Kidney epithelial cell (primary cell): ENCODE measurements at regions not wholly inside any gene's neighbourhood (a gene's known extent, or its start where the extent isn't known, plus 50 kb on each side); places are given as distances from the start of the nearest gene placed in this dataset.

Experiments
- DNase-seq: peaks from one replicate; pipeline ENCODE4 v3.0.0-alpha.2; 2010; ENCODE audit warnings: low read depth
- H3K27me3 ChIP-seq: 2 replicates; pipeline ENCODE4 v1.6.0; 2011; ENCODE audit warnings: low read length; ENCODE audit not compliant: control insufficient read depth, insufficient read depth
- H3K36me3 ChIP-seq: 2 replicates; pipeline ENCODE4 v1.5.1; 2011; ENCODE audit warnings: low read length; ENCODE audit not compliant: control insufficient read depth, insufficient read depth
- H3K4me3 ChIP-seq: 2 replicates; pipeline ENCODE4 v1.5.1; 2011; ENCODE audit warnings: low read depth, mild to moderate bottlenecking, control low read depth, low read length
- CTCF ChIP-seq: IDR thresholded peaks from 2 replicates; pipeline ENCODE4 v1.5.1; 2011; ENCODE audit warnings: mild to moderate bottlenecking, moderate library complexity, low read length, control low read depth, inconsistent platforms; ENCODE audit not compliant: insufficient read depth, poor library complexity, severe bottlenecking

DNA sequence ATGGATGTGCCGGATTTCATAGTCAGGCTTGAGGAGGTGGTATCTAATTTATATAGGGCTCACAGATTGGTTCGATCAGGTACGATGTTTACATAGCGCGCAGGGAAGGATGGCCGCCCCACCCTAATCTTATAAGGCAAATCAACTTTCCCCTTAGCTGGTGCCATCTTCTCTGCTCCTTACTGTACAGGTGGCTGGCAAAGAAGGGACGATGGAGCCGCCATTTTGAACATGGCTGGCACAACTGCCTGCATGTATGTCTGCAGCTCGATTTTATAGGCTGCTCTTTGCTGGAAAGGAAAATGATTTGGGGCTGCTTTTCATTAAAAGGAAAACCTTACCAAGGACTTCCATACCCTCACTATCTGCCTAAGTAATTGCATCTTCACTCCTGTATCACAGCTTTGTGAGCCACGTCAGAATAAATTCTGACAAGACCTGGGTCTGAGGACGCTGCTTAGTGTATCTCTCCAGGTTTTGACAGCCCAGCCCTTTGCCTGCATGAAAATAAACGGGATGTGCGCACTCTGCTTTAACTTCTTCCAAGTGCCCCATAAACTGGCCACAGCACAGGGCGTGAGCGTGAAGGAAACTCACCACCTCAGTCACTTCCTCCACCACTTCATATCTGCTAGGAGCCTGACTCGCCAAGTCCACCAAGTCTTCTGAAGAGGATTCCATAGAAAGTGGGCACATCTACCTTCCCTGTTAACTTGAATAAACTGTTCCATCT is 109.4 kb upstream of the ARMC2 start:
- Histone ChIP-seq H3K36me3 (no peaks in the 10 kb centered on the region), H3K27me3 (no peaks in the 10 kb centered on the region), H3K4me3 (no peak overlapping the region)
- no peak for DNase-seq
- no peak for TF ChIP-seq CTCF

DNA sequence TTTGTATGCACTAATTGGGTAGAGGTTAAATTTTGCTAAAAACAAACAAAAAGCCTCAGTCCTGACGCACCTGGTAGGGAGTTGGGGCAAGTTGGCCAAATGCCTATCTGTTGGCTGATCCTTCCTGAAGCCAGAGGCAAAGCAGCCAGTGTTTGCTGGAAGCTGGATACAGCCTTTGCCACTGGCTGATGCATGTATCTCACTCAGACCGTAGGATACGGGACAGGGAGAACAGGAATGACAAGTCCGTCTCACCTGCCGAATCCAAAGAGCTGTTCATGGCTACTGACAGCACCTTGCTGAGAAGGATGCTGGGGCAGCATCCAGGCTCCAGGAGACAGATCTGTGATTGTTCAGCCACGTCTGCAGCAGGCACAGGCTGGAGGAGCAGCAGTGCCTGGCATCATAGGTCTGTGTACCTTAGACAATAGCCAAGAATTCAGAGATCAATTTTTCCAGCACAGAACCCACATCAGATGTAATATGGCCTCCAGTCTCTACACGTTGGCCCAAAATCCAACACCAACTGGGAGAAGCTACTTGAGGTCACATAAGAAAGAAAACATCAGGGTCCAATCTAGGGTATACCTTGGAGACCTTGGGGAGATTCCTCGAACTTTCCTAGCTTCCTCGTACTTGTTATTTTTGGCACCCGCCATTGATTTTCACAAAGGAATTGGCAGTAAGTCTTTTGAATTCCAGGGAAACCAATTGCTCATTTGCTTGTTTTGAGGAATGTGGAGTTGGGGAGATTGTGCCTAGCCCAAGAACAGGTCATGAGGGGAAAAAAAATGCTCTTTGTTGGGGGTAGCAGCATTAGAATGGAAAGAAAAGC is 108.5 kb upstream of the ARMC2 start:
- no peak for DNase-seq

DNA sequence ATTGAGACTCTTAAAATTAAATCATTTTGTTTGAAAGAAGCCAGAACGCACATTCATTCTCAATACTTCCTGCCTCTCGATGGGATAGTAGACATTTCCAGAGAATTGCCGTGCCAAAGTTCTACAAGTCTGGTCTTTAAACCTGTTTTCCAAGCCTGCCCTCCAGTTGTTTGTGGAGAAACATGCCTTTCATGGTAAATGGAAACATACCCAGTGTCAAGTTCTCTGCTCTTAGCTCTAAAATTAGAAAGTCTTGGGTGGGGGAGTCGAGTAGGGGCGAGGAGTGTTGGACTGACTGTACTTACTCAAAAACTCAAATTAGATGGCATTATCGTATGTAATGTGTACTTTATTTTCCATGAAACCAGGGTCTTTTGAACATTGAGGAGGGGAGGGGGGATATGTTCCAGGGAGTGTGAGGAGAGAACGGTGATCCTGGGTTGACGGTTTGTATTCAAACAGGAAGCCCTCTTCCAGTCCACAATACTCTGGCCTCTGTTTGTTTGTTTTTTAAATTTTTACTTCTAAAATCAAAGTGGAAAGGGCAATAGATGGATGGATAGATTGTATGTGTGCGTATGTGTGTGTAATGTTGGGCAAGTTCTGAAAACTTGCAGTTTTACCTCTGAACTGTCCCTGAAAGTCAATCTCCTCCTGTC is 106.8 kb upstream of the ARMC2 start:
- DNase-seq, result no peak
- no peaks in the 10 kb centered on the region for H3K27me3 ChIP-seq
- H3K36me3 ChIP-seq, result no peaks in the 10 kb centered on the region
- no peak for TF ChIP-seq CTCF
- no peak overlapping the region for H3K4me3 ChIP-seq

More for the DNA sequence above, 108.5 kb upstream of the ARMC2 start:
- Histone ChIP-seq H3K36me3 (no peaks in the 10 kb centered on the region), H3K27me3 (no peaks in the 10 kb centered on the region), H3K4me3 (no peak overlapping the region)
- no peak for TF ChIP-seq CTCF

- no peak overlapping the region for H3K4me3 ChIP-seq
- no peak for DNase-seq
- no peak for TF ChIP-seq CTCF
- no peaks in the 10 kb centered on the region for H3K27me3 ChIP-seq
- H3K36me3 ChIP-seq, result no peaks in the 10 kb centered on the region
These were observed 106.2 kb upstream of the ARMC2 start for GRCh38 chr6:108742041-108742440.

GRCh38 chr6:108744244-108744972 is 103.8 kb upstream of the ARMC2 start:
- no peaks in the 10 kb centered on the region for H3K27me3 ChIP-seq
- H3K4me3 ChIP-seq, result no peak overlapping the region
- no peak for TF ChIP-seq CTCF
- no peak for DNase-seq
- no peaks in the 10 kb centered on the region for H3K36me3 ChIP-seq
